Adrenal gland (tissue), 9 donors: ENCODE measurements at regions not wholly inside any gene's neighbourhood (a gene's known extent, or its start where the extent isn't known, plus 50 kb on each side); places are given as distances from the start of the nearest gene placed in this dataset.

Source experiments
- DNase-seq, 7 donors: peaks; one replicate each; pipeline ENCODE4 v3.0.0-alpha.2; 2019 to 2020
- H3K27ac ChIP-seq, 5 donors: fragments of 200-600 bp; sonication (generic) in 4 of 5; 1 replicate in 3 of 5; 2 replicates in 2 of 5; pipeline versions ENCODE4 v1.5.1 to v1.8.0; 2016 to 2020; ENCODE audit warnings: mild to moderate bottlenecking in 1 of 5
- H3K27me3 ChIP-seq: fragments of 200-600 bp; 2 replicates; pipeline ENCODE4 v1.8.0; 2021
- H3K36me3 ChIP-seq, 2 donors: fragments of 200-600 bp; replicated peaks in 1 of 2; 1 replicate in 1 of 2; 2 replicates in 1 of 2; pipeline versions ENCODE4 v1.5.1 to v1.8.0; 2018 to 2022
- H3K4me1 ChIP-seq, 2 donors: fragments of 200-600 bp; replicated peaks in 1 of 2; 1 replicate in 1 of 2; 2 replicates in 1 of 2; pipeline versions ENCODE4 v1.5.1 to v1.8.0; 2018 to 2021
- H3K4me3 ChIP-seq, 4 donors: fragments of 200-600 bp; sonication (generic) in 3 of 4; one replicate each; pipeline ENCODE4 v1.5.1; 2016 to 2018
- H3K9me3 ChIP-seq, 3 donors: fragments of 200-600 bp; sonication (generic) in 1 of 3; replicated peaks in 1 of 3; 1 replicate in 2 of 3; 2 replicates in 1 of 3; pipeline versions ENCODE4 v1.5.1 to v1.8.0; 2016 to 2021
- CTCF ChIP-seq, 6 experiments: fragments of 450-650 bp in 4 of 6; fragments of 200-600 bp in 2 of 6; sonication (generic) in 1 of 6; IDR thresholded peaks; 1 replicate in 5 of 6; 2 replicates in 1 of 6; pipeline versions ENCODE4 v1.5.1 to v1.8.0; 2016 to 2021; ENCODE audit warnings: antibody characterized with exemption in 6 of 6, mild to moderate bottlenecking in 2 of 6, moderate library complexity in 1 of 6
- POLR2A ChIP-seq, 2 donors: fragments of 450-650 bp; IDR thresholded peaks; one replicate each; pipeline ENCODE4 v1.6.1; 2017; ENCODE audit warnings: antibody characterized with exemption in 2 of 2, mild to moderate bottlenecking in 2 of 2, moderate library complexity in 1 of 2
- WGBS, 4 donors: extraction: QIAGEN DNeasy Blood & Tissue Kit in 2 of 4; methylation state at CpG; one replicate each; pipeline versions ENCODE4 v1.1.5 to v1.1.7; 2013 to 2017; 5-methylcytosine and 5-hydroxymethylcytosine counted together
- intact Hi-C, 2 donors: fragments of 100-400 bp; cut with DNase I; formaldehyde crosslinking; loops; one replicate each; pipeline versions ENCODE4 v1.14.1 to v1.15.0; 2022 to 2023
- donor health status: healthy with polysubstance abuse.
- donor health status: Bipolar disorder and iron deficiency.
- donor health status: DM: yes; HTN: yes; CAD: no.
- donor health status: DM: no; HTN: no; CAD: no.
- donor health status: DM: no; HTN: no; CAD: no.

- TF ChIP-seq POLR2A (IDR thresholded peaks at IDR 0.05) = no peak
- peak; percentile 85 to 94 (median 89) for TF ChIP-seq CTCF (IDR thresholded peaks at IDR 0.05)
- DNase-seq = peak; percentile 81 to 95 (median 87)
- Histone ChIP-seq H3K4me1 (peaks cover 0 to 7% of the 10 kb centered on the region in 2 donors), H3K36me3 (no peaks in the 10 kb centered on the region), H3K4me3 (no peak overlapping the region), H3K9me3 (no peaks in the 10 kb centered on the region), H3K27me3 (no peaks in the 10 kb centered on the region), H3K27ac (peak overlapping the region in 1 of 5 donors; percentile 45)
- intact Hi-C loops = no loop called here
- WGBS, 4 donors = 28 to 36% (median 35%) methylated on average over 7 to 8 of the region's 8 CpGs
Measured at GRCh38 chr11:10366568-10367331, 61.9 kb downstream of the ADM start.

- Histone ChIP-seq H3K27me3 (no peaks in the 10 kb centered on the region), H3K4me1 (peaks cover 8 to 41% of the 10 kb centered on the region in 2 donors), H3K9me3 (no peaks in the 10 kb centered on the region), H3K27ac (no peak overlapping the region), H3K36me3 (no peaks in the 10 kb centered on the region), H3K4me3 (no peak overlapping the region)
- WGBS, 4 donors = 70 to 90% (median 80%) methylated on average over 7 of the region's 7 CpGs
- no peak for DNase-seq
- TF ChIP-seq POLR2A (IDR thresholded peaks at IDR 0.05) (no peak), CTCF (IDR thresholded peaks at IDR 0.05) (no peak)
- intact Hi-C loops = no loop called here
Measured at GRCh38 chr11:10371926-10372641, 67.2 kb downstream of the ADM start.

GRCh38 chr11:10373340-10373739 lies 68.5 kb downstream of the ADM start:
- Histone ChIP-seq H3K27ac (peak overlapping the region in 1 of 5 donors; percentile 50), H3K27me3 (no peaks in the 10 kb centered on the region), H3K36me3 (no peaks in the 10 kb centered on the region), H3K4me3 (no peak overlapping the region), H3K4me1 (peaks cover 8 to 47% of the 10 kb centered on the region in 2 donors), H3K9me3 (no peaks in the 10 kb centered on the region)
- WGBS, 4 donors = 0 to 29% (median 23%) methylated on average over 3 of the region's 3 CpGs
- intact Hi-C loops = no loop called here
- DNase-seq = peak; percentile 68 to 94 (median 84)
- TF ChIP-seq CTCF (IDR thresholded peaks at IDR 0.05) (no peak), POLR2A (IDR thresholded peaks at IDR 0.05) (no peak)

GRCh38 chr11:10373929-10374328 lies 69.1 kb downstream of the ADM start:
- no peaks in the 10 kb centered on the region for H3K9me3 ChIP-seq
- H3K4me3 ChIP-seq = no peak overlapping the region
- DNase-seq = no peak
- peaks cover 8 to 47% of the 10 kb centered on the region in 2 donors for H3K4me1 ChIP-seq
- no peaks in the 10 kb centered on the region for H3K27me3 ChIP-seq
- intact Hi-C loops = no loop called here
- no peaks in the 10 kb centered on the region for H3K36me3 ChIP-seq
- H3K27ac ChIP-seq = no peak overlapping the region
- TF ChIP-seq CTCF (IDR thresholded peaks at IDR 0.05) = no peak
- WGBS, 4 donors = 71 to 92% (median 81%) methylated on average over 1 of the region's 1 CpG
